GM12873 (cell line): ENCODE measurements at regions not wholly inside any gene's neighbourhood (a gene's known extent, or its start where the extent isn't known, plus 50 kb on each side); places are given as distances from the start of the nearest gene placed in this dataset.

Experiments used
- TF ChIP-seq, protein P1 (sequence below): IDR thresholded peaks from 2 replicates; pipeline ENCODE4 v1.5.1; 2012; ENCODE audit warnings: low read depth, mild to moderate bottlenecking, moderate library complexity, low read length, control low read depth; ENCODE audit not compliant: insufficient read depth; ENCODE audit errors: missing control alignments

- TF ChIP-seq, protein P1, sequence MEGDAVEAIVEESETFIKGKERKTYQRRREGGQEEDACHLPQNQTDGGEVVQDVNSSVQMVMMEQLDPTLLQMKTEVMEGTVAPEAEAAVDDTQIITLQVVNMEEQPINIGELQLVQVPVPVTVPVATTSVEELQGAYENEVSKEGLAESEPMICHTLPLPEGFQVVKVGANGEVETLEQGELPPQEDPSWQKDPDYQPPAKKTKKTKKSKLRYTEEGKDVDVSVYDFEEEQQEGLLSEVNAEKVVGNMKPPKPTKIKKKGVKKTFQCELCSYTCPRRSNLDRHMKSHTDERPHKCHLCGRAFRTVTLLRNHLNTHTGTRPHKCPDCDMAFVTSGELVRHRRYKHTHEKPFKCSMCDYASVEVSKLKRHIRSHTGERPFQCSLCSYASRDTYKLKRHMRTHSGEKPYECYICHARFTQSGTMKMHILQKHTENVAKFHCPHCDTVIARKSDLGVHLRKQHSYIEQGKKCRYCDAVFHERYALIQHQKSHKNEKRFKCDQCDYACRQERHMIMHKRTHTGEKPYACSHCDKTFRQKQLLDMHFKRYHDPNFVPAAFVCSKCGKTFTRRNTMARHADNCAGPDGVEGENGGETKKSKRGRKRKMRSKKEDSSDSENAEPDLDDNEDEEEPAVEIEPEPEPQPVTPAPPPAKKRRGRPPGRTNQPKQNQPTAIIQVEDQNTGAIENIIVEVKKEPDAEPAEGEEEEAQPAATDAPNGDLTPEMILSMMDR: no peak
These were observed 315.5 kb downstream of the ARRDC4 start for GRCh38 chr15:98276018-98276417.

GRCh38 chr15:98277602-98278001 is 317.1 kb downstream of the ARRDC4 start:
- TF ChIP-seq, protein P1: no peak

- TF ChIP-seq, protein P1: no peak
These were observed 319.9 kb downstream of the ARRDC4 start for GRCh38 chr15:98280284-98280975.

GRCh38 chr15:98281130-98281529 is 320.6 kb downstream of the ARRDC4 start:
- TF ChIP-seq, protein P1: no peak

- TF ChIP-seq, protein P1: no peak
These were observed 322.3 kb downstream of the ARRDC4 start for GRCh38 chr15:98282656-98283332.

- TF ChIP-seq, protein P1: no peak
These were observed 325.7 kb downstream of the ARRDC4 start for GRCh38 chr15:98286200-98286599.

- TF ChIP-seq, protein P1: no peak
These were observed 326.3 kb downstream of the ARRDC4 start for GRCh38 chr15:98286831-98287230.
